ENCODE measurements at regions not wholly inside any gene's neighbourhood (a gene's known extent, or its start where the extent isn't known, plus 50 kb on each side); places are given as distances from the start of the nearest gene placed in this dataset.

DNA sequence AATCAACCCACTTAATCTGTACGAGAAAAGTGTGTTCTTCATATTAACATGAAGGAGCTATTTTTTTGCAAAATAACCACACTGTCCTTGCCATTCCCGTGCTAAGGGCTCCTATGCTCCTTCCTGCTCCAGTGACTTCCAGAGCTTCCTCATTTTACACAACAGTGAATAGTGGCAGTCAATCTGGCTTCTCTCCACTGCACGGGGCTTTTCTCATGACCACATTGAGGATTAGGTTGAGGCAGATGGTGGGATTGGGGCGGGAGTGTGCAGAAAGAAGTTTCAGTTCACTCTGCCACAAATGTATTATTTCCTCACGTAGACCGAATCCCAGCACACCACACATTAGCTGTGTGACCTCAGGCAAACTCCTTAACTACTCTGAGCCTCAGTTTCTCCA lies 235.1 kb downstream of the ARHGAP12 start (continued):
- no peak for TF ChIP-seq MYNN (IDR thresholded peaks at IDR 0.05)
- no peak for TF ChIP-seq MYNN (CRISPR knock-in tag; IDR thresholded peaks at IDR 0.05)
- TF ChIP-seq, protein P1, sequence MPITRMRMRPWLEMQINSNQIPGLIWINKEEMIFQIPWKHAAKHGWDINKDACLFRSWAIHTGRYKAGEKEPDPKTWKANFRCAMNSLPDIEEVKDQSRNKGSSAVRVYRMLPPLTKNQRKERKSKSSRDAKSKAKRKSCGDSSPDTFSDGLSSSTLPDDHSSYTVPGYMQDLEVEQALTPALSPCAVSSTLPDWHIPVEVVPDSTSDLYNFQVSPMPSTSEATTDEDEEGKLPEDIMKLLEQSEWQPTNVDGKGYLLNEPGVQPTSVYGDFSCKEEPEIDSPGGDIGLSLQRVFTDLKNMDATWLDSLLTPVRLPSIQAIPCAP (CRISPR knock-in tag; IDR thresholded peaks at IDR 0.05; ENCODE audit: borderline replicate concordance), result no peak

DNA sequence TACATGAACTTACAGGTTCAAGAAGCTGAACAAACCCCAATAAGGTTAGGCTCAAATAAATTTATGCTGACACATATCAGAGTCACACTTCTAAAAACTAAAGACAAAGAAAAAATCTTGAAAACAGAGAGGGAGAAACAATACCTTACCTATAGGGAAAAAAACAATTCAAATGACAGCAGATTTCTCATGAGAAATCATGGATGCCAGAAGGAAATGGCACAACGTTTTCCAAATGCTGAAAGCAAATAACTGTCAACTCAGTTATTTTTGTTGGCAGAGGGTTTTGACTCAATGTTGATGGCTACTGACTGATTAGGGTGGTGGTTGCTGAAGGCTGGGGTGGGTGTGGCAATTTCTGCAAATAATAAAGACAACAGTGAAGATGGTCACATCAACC lies 239.4 kb downstream of the ARHGAP12 start:
- H3K79me2 ChIP-seq (ENCODE audit: control insufficient read depth, insufficient read depth, low read length), result no peaks in the 10 kb centered on the region
- H3K27ac ChIP-seq (ENCODE audit: extremely low read depth, low read depth, low read length), result no peak overlapping the region
- no peak for ATAC-seq
- ChIA-PET CTCF (ENCODE audit: low intra/inter-chr PET ratio) (no interaction called here), POLR2A (no interaction called here)
- no peaks in the 10 kb centered on the region for H3K27me3 ChIP-seq (ENCODE audit: control insufficient read depth in 2 of 2, insufficient read depth in 2 of 2, low read length in 2 of 2)
- no peak overlapping the region for H2AFZ ChIP-seq (ENCODE audit: low read depth, low read length)
- H3K36me3 ChIP-seq (ENCODE audit: control insufficient read depth, insufficient read depth, low read length), result no peaks in the 10 kb centered on the region
- intact Hi-C loops (cut with micrococcal nuclease), result no loop called here
- WGBS (ENCODE audit: insufficient coverage, low coverage, missing lambda C conversion rate), result 0% methylated on average over 1 of the region's 1 CpG
- no peak for DNase-seq (ENCODE audit: extremely low read depth in 1 of 4, low spot score in 3 of 4)
- no peaks in the 10 kb centered on the region for H4K20me1 ChIP-seq (replicated peaks; ENCODE audit: control insufficient read depth, insufficient read depth, low read length)
- H3K9ac ChIP-seq (ENCODE audit: insufficient read depth in 1 of 2, low read depth in 2 of 2, low read length in 2 of 2), result no peak overlapping the region
- in situ Hi-C loops (cut with MboI), result no loop called here
- no peaks in the 10 kb centered on the region for H3K4me1 ChIP-seq (replicated peaks in 1 of 2; ENCODE audit: control insufficient read depth in 2 of 2, insufficient read depth in 2 of 2, low read length in 2 of 2)
- FAIRE-seq, result no peak
- no peaks in the 10 kb centered on the region for H3K9me1 ChIP-seq (ENCODE audit: control insufficient read depth, insufficient read depth, low read length)
- no peaks in the 10 kb centered on the region for H3K9me3 ChIP-seq (replicated peaks; ENCODE audit: control insufficient read depth, insufficient read depth, low read depth, low read length)
- no peak overlapping the region for H3K4me2 ChIP-seq (ENCODE audit: insufficient read depth, low read length)
- no TSS peak for BruUV-seq (replicated peaks)
- no peak overlapping the region for H3K4me3 ChIP-seq
- TF ChIP-seq SAFB2 (IDR thresholded peaks at IDR 0.05; ENCODE audit: borderline replicate concordance, low read depth, low read length, severe bottlenecking) (no peak), GATA2 (CRISPR knock-in tag; IDR thresholded peaks at IDR 0.05) (no peak), KLF1 (tag; IDR thresholded peaks at IDR 0.05) (no peak), CHD4 (IDR thresholded peaks at IDR 0.05; ENCODE audit: insufficient read depth, insufficient replicate concordance, low read depth, low read length, poor library complexity, severe bottlenecking) (no peak), FOXM1 (IDR thresholded peaks at IDR 0.05; ENCODE audit: low read depth) (no peak), FOXM1 (CRISPR knock-in tag; IDR thresholded peaks at IDR 0.05; ENCODE audit: low read depth) (no peak), SETDB1 (IDR thresholded peaks at IDR 0.05; ENCODE audit: low read length) (no peak), RUNX1 (IDR thresholded peaks at IDR 0.05; ENCODE audit: low read depth) (no peak), BACH1 (tag; IDR thresholded peaks at IDR 0.05) (no peak), COPS2 (conservative IDR thresholded peaks at IDR 0.05) (no peak), ZFPM2 (CRISPR knock-in tag; IDR thresholded peaks at IDR 0.05) (no peak)
- TF ChIP-seq, protein P2, sequence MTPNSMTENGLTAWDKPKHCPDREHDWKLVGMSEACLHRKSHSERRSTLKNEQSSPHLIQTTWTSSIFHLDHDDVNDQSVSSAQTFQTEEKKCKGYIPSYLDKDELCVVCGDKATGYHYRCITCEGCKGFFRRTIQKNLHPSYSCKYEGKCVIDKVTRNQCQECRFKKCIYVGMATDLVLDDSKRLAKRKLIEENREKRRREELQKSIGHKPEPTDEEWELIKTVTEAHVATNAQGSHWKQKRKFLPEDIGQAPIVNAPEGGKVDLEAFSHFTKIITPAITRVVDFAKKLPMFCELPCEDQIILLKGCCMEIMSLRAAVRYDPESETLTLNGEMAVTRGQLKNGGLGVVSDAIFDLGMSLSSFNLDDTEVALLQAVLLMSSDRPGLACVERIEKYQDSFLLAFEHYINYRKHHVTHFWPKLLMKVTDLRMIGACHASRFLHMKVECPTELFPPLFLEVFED (CRISPR knock-in tag; conservative IDR thresholded peaks at IDR 0.05), result no peak
- TF ChIP-seq, protein P3, sequence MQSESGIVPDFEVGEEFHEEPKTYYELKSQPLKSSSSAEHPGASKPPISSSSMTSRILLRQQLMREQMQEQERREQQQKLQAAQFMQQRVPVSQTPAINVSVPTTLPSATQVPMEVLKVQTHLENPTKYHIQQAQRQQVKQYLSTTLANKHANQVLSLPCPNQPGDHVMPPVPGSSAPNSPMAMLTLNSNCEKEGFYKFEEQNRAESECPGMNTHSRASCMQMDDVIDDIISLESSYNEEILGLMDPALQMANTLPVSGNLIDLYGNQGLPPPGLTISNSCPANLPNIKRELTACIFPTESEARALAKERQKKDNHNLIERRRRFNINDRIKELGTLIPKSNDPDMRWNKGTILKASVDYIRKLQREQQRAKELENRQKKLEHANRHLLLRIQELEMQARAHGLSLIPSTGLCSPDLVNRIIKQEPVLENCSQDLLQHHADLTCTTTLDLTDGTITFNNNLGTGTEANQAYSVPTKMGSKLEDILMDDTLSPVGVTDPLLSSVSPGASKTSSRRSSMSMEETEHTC (IDR thresholded peaks at IDR 0.05), result no peak
